ENCODE measurements at regions not wholly inside any gene's neighbourhood (a gene's known extent, or its start where the extent isn't known, plus 50 kb on each side); places are given as distances from the start of the nearest gene placed in this dataset.
A peak's percentile ranks its signal among the peaks of the same experiment; 100 is the strongest.

DNA sequence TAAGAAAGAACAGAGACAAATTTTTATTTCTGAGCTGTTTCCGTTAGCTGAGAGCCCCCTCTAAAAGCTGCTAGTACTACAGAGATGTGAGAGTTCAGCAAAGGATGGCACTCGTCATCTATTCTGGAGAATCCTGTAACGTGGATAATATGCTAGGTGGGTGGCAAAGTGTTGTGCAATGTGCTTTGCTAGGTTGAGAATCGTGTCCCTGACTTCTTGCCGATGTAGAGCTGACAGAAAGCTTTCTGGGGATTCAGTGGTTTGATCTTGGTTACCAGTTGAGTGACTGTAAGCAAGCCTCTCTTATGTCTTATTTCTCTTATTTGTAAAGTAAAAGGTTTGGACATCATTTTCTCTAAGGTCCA is 298.3 kb upstream of the ACTBL2 start:
- TF ChIP-seq CTCF (IDR thresholded peaks at IDR 0.05; ENCODE audit: low read depth, low read length, missing control alignments): no peak
- no peak for DNase-seq (ENCODE audit: low read depth)
- H3K4me3 ChIP-seq (ENCODE audit: low read depth, low read length): no peak overlapping the region
- in situ Hi-C loops (cut with HindIII; ENCODE audit: low sequenced_read_pairs): no loop called here

- no peak overlapping the region for H3K4me3 ChIP-seq (ENCODE audit: low read depth, low read length)
- TF ChIP-seq CTCF (IDR thresholded peaks at IDR 0.05; ENCODE audit: low read depth, low read length, missing control alignments): no peak
- in situ Hi-C loops (cut with HindIII; ENCODE audit: low sequenced_read_pairs): no loop called here
- no peak for DNase-seq (ENCODE audit: low read depth)
Observed at GRCh38 chr5:57780306-57780960, 297.8 kb upstream of the ACTBL2 start.

DNA sequence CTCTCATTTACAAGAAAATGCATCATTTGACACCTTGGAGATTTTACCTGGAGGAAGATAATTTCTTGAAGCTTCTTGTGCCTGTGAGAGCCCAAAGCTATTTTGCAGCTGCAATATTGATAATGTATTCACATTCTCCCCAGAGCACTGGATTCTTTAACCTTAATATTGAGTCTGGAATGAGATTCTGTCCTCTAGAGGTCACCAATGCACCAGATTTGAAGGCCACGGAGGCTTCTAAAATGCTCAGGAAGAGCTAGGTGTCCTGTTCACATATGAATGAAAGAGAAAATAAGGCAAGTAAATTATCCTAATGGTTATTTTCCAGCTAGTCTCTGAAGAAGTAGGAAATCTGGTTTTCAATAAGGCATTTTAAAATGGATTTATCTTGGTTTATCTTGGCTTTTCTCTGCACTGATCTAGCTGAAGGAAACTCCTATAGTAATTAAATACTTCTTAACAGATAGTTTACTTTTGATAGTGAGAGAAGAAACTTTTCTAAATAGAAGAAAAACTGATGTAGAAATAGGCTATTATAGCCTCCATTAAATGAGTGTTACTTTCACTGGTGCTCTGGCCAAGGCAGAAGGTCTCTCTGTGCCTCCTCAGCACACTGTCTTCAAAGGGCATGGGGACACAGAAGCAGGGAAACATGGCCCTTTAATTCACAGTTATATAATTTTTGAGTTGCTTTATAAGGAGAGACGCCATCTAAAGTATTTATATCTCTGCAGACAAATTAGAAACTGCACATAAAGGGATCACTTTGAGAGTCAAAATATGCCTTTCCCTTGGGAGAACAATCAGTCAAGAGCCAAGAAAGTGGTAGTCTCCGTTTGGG is 297.0 kb upstream of the ACTBL2 start:
- no peak overlapping the region for H3K4me3 ChIP-seq (ENCODE audit: low read depth, low read length)
- DNase-seq (ENCODE audit: low read depth): peak; percentile 82
- peak; percentile 62 for TF ChIP-seq CTCF (IDR thresholded peaks at IDR 0.05; ENCODE audit: low read depth, low read length, missing control alignments)
- in situ Hi-C loops (cut with HindIII; ENCODE audit: low sequenced_read_pairs): loop anchor here (5.0 to 10.0 kb wide), 2 partner anchors 282 to 685 kb away; partner anchors contain the start of gene PLK2

DNA sequence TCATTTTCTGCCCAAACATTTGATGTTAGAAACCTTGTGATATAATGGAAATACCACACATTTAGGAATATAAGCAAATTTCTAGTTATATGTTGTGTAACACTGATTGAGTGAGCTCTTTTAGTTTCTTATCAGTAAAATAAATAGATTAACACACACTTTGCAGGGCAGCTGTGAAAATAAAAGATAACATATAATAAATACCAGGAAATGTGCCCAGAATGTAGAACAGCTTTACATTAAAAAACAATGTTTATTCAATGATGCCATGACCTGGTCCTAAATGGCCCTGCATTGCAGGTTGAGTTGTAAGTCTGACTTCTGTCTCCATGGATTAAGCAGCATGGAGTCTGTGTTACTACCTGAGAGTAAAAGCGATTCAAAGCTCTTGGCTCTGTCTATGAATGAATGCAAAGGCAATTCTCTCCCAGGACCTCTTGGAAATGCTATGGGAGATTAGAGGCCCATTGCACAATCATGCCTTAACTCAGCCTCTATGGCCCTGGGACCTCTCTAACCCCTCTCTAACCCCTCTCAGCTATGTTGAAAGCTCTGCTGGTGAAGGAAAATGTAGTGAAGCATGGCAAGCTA is 296.0 kb upstream of the ACTBL2 start:
- no peak for DNase-seq (ENCODE audit: low read depth)
- no peak for TF ChIP-seq CTCF (IDR thresholded peaks at IDR 0.05; ENCODE audit: low read depth, low read length, missing control alignments)
- in situ Hi-C loops (cut with HindIII; ENCODE audit: low sequenced_read_pairs): loop anchor here (5.0 to 10.0 kb wide), 2 partner anchors 281 to 686 kb away; partner anchors contain the start of gene PLK2
- no peak overlapping the region for H3K4me3 ChIP-seq (ENCODE audit: low read depth, low read length)

DNA sequence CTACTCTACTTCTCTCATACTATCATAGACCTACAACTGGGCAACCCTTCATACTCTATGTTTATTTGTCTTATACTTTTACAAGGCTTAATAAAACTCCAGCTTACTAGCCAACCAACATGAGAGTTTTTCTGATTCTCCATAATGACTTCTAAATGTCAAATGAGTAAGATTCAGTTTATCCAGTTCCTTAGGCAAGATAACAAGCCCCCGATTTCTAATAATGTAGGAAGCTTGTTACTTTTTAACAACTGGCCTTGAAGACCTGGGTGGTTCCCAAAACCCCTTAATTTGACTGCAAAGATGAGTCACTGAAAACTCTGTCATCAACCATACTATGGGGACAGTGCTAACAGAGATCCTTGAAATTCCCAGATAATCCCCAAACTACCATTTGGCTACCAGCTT is 294.6 kb upstream of the ACTBL2 start:
- no peak for TF ChIP-seq CTCF (IDR thresholded peaks at IDR 0.05; ENCODE audit: low read depth, low read length, missing control alignments)
- in situ Hi-C loops (cut with HindIII; ENCODE audit: low sequenced_read_pairs): loop anchor here (5.0 to 10.0 kb wide), 2 partner anchors 280 to 688 kb away; partner anchors contain the start of gene PLK2
- no peak for DNase-seq (ENCODE audit: low read depth)
- no peak overlapping the region for H3K4me3 ChIP-seq (ENCODE audit: low read depth, low read length)

DNA sequence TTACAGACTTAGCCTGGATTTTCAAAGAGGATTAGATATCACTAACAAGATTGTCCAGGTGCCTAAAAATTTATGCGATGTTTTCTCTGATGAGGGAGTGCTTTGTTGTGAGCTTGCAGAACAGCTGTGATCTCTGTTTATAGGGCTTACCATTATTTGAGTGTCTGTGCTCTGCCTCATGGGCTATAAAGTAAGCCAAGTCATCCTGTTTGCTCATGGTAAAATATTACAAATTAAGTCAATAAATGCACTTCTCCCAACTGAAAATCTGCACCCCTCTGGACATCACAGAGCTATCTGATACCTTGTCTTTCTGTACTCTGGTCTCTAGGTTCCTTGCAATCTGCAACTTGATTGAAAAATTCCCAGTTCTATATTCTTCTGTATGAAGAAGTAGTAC is 293.4 kb upstream of the ACTBL2 start:
- no peak for DNase-seq (ENCODE audit: low read depth)
- no peak overlapping the region for H3K4me3 ChIP-seq (ENCODE audit: low read depth, low read length)
- in situ Hi-C loops (cut with HindIII; ENCODE audit: low sequenced_read_pairs): loop anchor here (5.0 to 10.0 kb wide), 2 partner anchors 279 to 689 kb away; partner anchors contain the start of gene PLK2
- TF ChIP-seq CTCF (IDR thresholded peaks at IDR 0.05; ENCODE audit: low read depth, low read length, missing control alignments): no peak
